ENCODE measurements at regions not wholly inside any gene's neighbourhood (a gene's known extent, or its start where the extent isn't known, plus 50 kb on each side); places are given as distances from the start of the nearest gene placed in this dataset.
"Not testable (repeated sequence)": the region's sequence is repeated elsewhere in the genome, so short reads cannot be mapped to it uniquely, and the experiment has no call there.

GRCh38 chr4:72876946-72877345 is 192.6 kb downstream of the COX18 start:
- H3K4me3 ChIP-seq (ENCODE audit: low read depth, low read length): no peak overlapping the region
- no peak for DNase-seq (ENCODE audit: low read depth)
- in situ Hi-C loops (cut with HindIII; ENCODE audit: low sequenced_read_pairs): no loop called here
- TF ChIP-seq, protein P1, sequence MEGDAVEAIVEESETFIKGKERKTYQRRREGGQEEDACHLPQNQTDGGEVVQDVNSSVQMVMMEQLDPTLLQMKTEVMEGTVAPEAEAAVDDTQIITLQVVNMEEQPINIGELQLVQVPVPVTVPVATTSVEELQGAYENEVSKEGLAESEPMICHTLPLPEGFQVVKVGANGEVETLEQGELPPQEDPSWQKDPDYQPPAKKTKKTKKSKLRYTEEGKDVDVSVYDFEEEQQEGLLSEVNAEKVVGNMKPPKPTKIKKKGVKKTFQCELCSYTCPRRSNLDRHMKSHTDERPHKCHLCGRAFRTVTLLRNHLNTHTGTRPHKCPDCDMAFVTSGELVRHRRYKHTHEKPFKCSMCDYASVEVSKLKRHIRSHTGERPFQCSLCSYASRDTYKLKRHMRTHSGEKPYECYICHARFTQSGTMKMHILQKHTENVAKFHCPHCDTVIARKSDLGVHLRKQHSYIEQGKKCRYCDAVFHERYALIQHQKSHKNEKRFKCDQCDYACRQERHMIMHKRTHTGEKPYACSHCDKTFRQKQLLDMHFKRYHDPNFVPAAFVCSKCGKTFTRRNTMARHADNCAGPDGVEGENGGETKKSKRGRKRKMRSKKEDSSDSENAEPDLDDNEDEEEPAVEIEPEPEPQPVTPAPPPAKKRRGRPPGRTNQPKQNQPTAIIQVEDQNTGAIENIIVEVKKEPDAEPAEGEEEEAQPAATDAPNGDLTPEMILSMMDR (IDR thresholded peaks at IDR 0.05; ENCODE audit: low read depth, low read length, missing control alignments): no peak

- DNase-seq (ENCODE audit: low read depth): no peak
- TF ChIP-seq, protein P1 (IDR thresholded peaks at IDR 0.05; ENCODE audit: low read depth, low read length, missing control alignments): no peak
- in situ Hi-C loops (cut with HindIII; ENCODE audit: low sequenced_read_pairs): no loop called here
- H3K4me3 ChIP-seq (ENCODE audit: low read depth, low read length): no peak overlapping the region
Observed at GRCh38 chr4:72875545-72875944, 194.0 kb downstream of the COX18 start.

DNA sequence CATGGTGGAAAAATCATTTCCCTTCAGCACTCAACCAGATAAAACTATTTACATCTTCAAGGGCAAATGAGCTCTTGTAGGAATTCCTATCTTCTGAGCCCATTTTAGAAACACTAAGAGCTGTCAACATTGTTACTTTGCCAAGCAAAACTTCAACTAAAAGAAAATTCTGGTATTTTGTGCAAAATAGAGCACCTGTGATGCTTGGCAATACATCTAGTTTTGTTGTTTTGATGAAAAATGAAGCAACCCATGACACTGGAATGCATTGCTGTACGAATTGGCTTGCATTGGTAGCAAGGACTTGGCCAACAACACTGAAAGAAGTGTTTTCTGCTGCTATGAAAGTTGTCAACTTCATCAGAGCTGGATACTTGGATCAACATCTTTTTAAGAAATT is 194.4 kb downstream of the COX18 start:
- TF ChIP-seq, protein P1 (IDR thresholded peaks at IDR 0.05; ENCODE audit: low read depth, low read length, missing control alignments): no peak
- no peak overlapping the region for H3K4me3 ChIP-seq (ENCODE audit: low read depth, low read length)
- in situ Hi-C loops (cut with HindIII; ENCODE audit: low sequenced_read_pairs): no loop called here
- DNase-seq (ENCODE audit: low read depth): no peak

GRCh38 chr4:72864898-72865297 is 204.6 kb downstream of the COX18 start:
- TF ChIP-seq, protein P1 (IDR thresholded peaks at IDR 0.05; ENCODE audit: low read depth, low read length, missing control alignments): no peak
- in situ Hi-C loops (cut with HindIII; ENCODE audit: low sequenced_read_pairs): no loop called here
- no peak for DNase-seq (ENCODE audit: low read depth)
- no peak overlapping the region for H3K4me3 ChIP-seq (ENCODE audit: low read depth, low read length)

DNA sequence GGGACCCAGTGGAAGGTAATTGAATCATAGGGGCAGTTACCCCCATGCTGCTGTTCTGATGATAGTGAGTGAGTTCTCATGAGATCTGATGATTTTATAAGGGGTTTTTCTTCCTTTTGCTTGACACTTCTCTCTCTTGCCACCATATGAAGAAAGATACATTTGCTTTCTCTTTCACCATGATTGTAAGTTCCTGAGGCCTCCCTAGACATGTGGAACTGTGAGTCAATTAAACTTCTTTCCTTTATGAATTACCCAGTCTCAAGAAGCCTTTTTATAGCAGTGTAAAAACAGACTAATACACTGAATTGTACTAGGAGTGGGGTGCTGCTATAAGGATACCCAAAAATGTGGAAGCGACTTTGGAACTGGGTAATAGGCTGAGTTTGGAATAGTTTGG is 205.2 kb downstream of the COX18 start:
- in situ Hi-C loops (cut with HindIII; ENCODE audit: low sequenced_read_pairs); H3K4me3 ChIP-seq (ENCODE audit: low read depth, low read length); DNase-seq (ENCODE audit: low read depth): not testable (repeated sequence)

DNA sequence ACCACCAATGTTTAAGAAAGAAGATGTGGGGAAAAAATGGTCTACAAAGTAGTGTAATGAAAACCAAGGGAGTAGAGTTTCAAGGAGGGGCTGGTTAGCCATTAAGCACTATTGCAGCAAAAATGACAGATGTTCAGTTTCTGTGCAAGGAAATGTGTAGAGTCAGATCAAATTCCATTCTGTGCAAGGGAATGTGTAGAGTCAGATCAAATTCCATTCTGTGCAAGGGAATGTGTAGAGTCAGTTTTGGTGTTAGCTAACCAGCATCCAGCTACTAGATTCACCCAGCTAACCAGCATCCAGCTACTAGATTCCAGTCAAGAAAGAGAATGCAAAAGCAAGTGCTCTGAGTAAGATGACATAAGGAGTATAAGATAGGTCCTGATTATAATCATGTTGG is 208.8 kb downstream of the COX18 start:
- in situ Hi-C loops (cut with HindIII; ENCODE audit: low sequenced_read_pairs): no loop called here

GRCh38 chr4:72858328-72858727 is 211.2 kb downstream of the COX18 start:
- DNase-seq (ENCODE audit: low read depth): peak; percentile 48
- in situ Hi-C loops (cut with HindIII; ENCODE audit: low sequenced_read_pairs): no loop called here
- no peak overlapping the region for H3K4me3 ChIP-seq (ENCODE audit: low read depth, low read length)
- TF ChIP-seq, protein P1 (IDR thresholded peaks at IDR 0.05; ENCODE audit: low read depth, low read length, missing control alignments): no peak

More for the DNA sequence above, 208.8 kb downstream of the COX18 start:
- no peak for DNase-seq (ENCODE audit: low read depth)
- TF ChIP-seq, protein P1 (IDR thresholded peaks at IDR 0.05; ENCODE audit: low read depth, low read length, missing control alignments): no peak
- H3K4me3 ChIP-seq (ENCODE audit: low read depth, low read length): no peak overlapping the region

All from astrocyte of the cerebellum (primary cell).